ENCODE measurements at regions not wholly inside any gene's neighbourhood (a gene's known extent, or its start where the extent isn't known, plus 50 kb on each side); places are given as distances from the start of the nearest gene placed in this dataset.

GRCh38 chr20:4427940-4428586 is 179.0 kb upstream of the ADRA1D start:
- DNase-seq, result no peak

- DNase-seq, result no peak
Observed at GRCh38 chr20:4418141-4418540, 169.1 kb upstream of the ADRA1D start.

GRCh38 chr20:4415281-4415680 is 166.2 kb upstream of the ADRA1D start:
- no peak for DNase-seq

DNA sequence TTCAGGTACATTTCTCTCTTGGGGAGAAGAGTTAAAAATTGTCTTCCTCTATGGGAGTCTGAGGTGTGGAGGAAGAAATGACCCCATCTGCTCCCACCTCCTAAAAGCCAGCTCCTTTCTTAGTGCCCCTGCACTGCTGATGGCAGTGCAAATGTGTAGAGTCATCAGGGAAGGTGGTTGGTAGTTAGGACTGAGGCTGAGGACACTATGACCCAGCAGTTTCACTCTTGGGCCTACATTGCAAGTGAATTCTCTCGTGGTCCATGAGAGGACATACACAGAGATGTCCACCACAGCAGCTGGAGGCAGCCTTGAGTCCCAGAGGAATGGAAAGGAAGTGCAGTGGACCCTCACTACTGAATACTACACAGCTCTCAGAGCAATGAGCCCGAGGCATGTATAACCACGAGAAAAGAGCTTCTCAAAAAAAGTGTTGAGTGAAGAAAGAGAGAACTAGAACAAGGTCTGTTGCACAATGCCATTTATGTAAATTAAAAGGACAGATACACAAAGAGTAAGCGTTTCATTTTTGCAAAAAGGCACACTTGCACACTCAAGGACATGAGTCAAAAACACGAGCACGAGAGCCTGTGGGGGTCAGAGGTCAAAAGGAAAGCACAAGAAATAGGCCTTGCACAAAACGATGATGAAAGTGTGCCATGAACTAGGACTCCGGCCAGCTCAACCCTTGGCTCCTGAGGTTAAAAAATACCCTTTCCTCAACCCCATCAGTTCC is 164.4 kb upstream of the ADRA1D start:
- DNase-seq, result no peak

DNA sequence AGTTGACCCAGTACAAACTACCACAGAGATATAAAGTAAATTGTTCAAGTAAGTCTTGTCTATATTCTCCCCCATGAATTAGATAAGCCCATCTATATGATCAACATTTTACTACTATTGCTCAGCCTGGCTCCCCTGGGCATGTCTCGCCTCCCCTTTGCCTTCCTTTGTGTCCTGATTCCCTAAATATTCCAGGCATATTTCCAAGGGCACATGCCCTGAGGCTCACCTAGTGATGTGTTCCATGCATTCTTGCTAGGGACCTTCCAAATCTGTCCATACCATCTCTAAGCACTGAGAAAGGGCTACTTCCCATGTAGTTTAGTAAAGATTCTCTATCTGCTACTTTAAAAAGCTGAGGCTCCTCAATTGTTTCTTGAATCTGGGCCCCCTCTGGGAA is 163.1 kb upstream of the ADRA1D start:
- no peak for DNase-seq

DNA sequence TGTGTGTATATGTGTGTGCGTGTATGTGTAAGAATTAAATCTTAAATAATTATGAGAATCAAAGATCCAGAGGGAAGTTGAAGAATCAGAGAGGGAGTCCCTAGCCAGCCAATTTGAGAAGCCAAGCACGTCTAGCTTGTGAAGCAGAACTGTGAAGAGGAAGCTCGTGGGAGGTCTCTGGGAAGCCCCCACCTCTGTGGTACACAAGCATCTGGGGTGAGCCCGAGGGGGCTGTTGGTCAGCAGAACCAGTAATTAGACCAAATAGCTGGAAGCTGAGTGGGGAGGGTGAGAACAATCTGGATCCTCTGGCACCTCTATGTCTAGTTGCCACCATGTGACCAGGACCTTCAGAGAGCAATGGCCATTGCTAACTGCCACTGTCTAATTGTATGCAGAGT is 162.7 kb upstream of the ADRA1D start:
- DNase-seq, result no peak

DNA sequence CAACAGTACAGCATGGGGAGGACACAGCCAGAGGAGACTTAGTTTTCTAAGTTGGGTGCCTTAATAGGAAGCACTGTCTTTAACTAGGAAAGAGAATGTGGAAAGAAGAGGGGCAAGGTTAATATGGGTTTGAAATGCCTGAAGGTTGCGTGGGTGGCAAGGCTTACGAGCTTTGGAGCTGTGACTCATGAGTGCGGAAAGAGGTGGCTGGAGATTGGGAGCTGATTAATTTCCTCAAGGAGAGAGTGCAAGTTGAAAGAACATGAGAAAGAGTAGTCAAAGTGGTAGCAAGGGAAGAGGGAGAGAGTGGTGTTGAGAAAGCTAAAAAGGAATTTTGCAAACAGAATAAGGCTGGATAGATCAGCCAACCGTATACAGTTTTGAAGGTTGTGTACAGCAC is 157.5 kb upstream of the ADRA1D start:
- no peak for DNase-seq

DNA sequence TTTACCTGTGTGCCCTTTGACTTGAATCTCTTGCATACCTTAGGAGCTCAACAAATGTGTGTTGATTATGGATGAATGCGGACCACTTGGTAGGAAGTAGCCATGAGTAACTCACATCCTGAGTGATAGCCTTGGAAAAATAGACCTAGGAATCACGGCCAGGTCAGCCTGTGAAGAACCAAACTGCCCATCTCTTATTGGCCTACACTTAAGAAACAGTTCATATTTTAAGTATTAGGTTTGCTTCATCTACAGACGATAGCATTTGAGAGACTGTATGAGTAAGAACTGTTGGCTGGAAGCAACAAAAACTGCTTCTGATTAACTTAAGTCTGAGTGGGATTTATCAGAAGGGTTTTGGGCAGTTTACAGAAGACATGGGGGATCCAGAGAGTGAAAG is 152.5 kb upstream of the ADRA1D start:
- no peak for DNase-seq

GRCh38 chr20:4384961-4385360 is 135.9 kb upstream of the ADRA1D start:
- DNase-seq, result no peak

GRCh38 chr20:4383961-4384360 is 134.9 kb upstream of the ADRA1D start:
- no peak for DNase-seq

GRCh38 chr20:4375881-4376280 is 126.8 kb upstream of the ADRA1D start:
- DNase-seq, result no peak

- DNase-seq, result no peak
Observed at GRCh38 chr20:4373454-4373853, 124.4 kb upstream of the ADRA1D start.

GRCh38 chr20:4371623-4372251 is 122.7 kb upstream of the ADRA1D start:
- no peak for DNase-seq

GRCh38 chr20:4370851-4371250 is 121.8 kb upstream of the ADRA1D start:
- DNase-seq, result no peak

- DNase-seq, result no peak
Observed at GRCh38 chr20:4369798-4370124, 120.7 kb upstream of the ADRA1D start.

DNA sequence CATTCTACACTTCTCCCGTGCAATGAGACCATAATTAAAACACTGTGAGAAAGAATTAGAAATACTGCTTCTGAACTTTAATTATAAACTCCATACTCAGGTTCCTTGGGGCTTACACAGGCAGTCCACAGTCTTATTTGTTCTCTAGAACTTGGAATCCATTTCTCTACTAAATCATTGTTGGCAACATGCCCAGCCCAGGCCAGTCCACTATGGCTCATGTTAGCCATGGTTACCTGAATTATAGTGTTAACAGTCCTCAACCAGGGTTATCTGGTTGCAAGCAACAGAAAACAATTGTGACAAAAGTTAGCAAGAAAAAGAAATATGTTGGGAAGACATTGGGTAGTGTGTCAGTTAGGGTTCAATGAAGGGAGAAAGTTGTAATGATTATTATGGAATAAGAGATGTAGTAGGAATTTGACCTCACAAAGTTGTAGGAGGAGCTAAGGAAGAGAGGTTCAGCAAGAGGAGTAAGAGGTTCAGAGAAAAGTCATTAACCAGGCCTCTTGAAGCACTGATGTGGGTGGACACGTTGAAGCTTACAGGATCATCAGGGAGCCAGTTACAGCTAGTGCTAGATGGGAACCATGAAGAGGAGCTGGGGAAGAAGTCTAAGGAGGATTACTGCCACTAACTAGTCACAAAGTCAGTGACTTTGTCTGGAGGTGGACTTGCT is 120.2 kb upstream of the ADRA1D start:
- no peak for DNase-seq

DNA sequence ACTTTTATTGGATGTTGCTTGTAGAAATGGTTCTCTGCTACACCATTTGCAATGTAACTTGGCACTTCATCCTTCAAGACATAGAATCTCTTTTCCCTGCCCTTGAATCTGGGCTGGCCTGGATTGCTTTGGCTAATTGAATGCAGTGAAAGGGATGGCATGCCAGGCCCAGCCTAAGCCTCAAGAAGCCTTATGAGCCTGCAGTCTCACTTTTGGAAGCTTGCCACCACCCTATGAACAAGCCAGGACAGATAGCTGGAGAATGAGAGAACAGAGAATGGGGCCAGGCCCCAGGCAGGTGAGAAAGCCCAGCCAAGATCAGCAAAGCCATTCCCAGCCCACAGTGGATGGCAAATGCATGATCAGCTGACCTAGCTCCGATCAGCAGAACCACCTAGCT is 117.0 kb upstream of the ADRA1D start:
- no peak for DNase-seq

- DNase-seq, result no peak
Observed at GRCh38 chr20:4358552-4358951, 109.5 kb upstream of the ADRA1D start.

DNA sequence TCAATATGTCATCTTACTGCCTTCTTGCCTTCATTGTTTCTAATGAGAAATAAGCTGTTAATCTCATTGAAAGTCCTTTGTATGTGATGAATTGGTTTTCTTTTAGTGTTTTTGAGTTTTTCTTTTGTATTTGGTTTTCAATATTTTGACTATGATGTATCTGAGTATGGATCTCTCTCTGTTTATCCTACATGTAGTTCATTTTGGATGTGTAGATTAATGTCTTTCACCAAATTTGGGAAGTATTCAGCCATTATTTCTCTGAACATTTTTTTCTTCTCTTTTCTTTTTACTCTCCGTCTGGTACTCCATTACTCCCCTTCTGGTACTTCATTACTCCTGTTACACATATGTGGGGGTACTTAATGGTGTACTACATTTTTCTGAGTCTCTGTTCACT is 103.3 kb upstream of the ADRA1D start:
- no peak for DNase-seq

- DNase-seq, result no peak
Observed at GRCh38 chr20:4350096-4350495, 101.0 kb upstream of the ADRA1D start.

- no peak for DNase-seq
Observed at GRCh38 chr20:4344670-4345069, 95.6 kb upstream of the ADRA1D start.

DNA sequence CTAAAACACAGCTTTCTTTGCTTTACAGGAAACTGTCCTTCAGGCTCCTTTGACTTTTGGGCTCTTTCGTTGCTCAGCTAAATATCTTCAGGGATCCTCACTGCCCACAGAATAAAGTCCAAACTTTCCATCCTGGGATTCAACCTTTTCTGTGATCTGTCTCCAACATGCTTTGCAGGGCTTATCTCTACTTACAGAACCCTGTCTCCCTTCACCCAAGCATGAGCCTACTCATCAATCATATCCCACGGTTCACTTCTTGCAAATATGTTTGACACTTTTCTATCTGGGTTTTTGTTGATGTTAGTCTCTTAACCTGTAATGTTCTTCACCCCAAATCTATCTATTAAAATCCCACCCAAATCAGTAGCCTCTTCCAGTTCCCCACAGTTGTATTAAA is 93.5 kb upstream of the ADRA1D start:
- DNase-seq, result no peak

DNA sequence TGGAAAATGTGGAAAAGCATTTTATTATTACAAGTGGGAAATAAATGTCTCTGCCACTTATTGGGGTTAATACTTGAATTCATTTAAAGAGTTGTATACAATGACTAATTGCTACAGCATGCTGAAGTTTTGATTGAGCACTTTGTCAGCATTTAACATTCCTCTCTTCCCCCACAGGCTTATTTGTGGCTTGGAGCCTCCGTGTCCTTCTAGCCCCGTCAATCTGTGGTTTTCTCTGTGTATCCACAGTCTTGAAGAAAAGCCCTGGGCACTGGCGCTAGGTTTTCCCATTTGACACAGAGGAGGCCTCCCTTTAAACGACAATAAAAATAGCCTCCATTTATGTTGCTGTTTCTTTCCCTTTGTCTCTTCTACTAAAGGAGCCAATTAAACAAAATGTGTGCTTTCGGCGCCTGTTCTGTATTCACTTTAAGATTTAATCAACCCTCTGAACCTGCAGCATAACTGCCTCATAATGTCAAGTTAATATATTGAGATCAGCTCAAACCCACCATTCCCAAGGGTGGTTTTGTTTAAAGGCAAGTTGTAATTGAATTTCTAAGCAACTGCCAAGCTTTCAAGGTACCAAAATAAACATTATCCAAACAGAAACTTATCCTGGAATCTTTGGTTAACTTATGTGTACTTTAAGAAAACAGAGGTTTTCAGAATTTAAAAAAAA is 92.9 kb upstream of the ADRA1D start:
- no peak for DNase-seq

Measured in activated effector memory CD4-positive, alpha-beta T cell treated with anti-CD3 and anti-CD28 coated beads, Interleukin-2, amount 50 U/mL, for 16 hours (primary cell).